HG03095 (cell line): ENCODE measurements at regions not wholly inside any gene's neighbourhood (a gene's known extent, or its start where the extent isn't known, plus 50 kb on each side); places are given as distances from the start of the nearest gene placed in this dataset.
A peak's percentile ranks its signal among the peaks of the same experiment; 100 is the strongest.
"Not testable (repeated sequence)": the region's sequence is repeated elsewhere in the genome, so short reads cannot be mapped to it uniquely, and the experiment has no call there.

ENCODE experiments used
- ATAC-seq: cut with Tn5 transposase; IDR thresholded peaks from one replicate; pipeline ENCODE4 v1.9.1; 2021; ENCODE audit warnings: moderate library complexity; ENCODE audit not compliant: unreplicated experiment

DNA sequence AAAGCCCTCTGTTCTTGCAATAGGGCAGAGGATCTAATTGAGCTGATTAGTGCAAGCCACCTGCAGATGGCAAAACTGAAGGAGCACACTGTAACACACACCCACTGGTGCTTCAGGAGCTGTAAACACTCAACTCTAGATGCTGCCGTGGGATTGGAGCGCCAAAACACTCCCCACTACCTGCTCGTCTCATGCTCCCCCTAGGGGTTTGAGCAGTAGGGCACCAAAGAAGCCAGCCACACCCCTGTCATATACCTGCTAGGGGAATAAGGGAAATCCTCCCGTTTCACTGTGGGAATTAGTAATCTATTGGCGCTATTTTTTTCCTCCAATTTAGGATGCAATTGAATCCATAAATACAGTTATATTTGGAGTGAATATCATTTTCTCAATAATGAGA lies 360.2 kb downstream of the GLUD2 start:
- no peak for ATAC-seq

DNA sequence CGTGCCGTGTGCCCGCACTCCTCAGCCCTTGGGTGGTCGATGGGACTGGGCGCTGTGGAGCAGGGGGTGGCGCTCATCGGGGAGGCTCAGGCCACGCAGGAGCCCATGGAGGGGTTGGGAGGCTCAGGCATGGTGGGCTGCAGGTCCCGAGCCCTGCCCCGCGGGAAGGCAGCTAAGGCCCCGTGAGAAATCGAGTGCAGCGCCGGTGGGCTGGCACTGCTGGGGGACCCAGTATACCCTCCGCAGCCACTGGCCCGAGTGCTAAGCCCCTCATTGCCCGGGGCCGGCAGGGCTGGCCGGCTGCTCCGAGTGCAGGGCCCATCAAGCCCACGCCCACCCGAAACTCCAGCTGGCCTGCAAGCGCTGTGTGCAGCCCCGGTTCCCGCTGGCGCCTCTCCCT lies 384.1 kb downstream of the GLUD2 start:
- not testable (repeated sequence) for ATAC-seq

DNA sequence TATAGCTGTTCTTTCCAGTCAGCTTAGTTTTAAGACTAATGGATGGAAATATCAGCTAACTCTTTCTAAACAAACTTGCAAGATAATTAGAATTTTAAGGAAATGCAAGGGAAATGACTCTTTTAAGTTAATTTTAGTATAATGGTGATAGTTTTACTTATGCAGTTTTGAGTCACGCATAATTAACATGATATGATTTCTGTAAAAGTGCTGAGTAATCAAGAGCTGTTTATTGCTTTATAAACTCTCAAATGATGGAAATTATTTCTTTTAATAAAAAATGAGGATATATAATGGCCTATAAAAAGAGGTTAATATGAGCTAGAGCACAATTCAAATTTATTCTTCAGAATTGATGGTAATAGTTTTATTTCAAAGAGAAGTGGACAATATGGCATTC lies 385.9 kb downstream of the GLUD2 start:
- ATAC-seq, result no peak

DNA sequence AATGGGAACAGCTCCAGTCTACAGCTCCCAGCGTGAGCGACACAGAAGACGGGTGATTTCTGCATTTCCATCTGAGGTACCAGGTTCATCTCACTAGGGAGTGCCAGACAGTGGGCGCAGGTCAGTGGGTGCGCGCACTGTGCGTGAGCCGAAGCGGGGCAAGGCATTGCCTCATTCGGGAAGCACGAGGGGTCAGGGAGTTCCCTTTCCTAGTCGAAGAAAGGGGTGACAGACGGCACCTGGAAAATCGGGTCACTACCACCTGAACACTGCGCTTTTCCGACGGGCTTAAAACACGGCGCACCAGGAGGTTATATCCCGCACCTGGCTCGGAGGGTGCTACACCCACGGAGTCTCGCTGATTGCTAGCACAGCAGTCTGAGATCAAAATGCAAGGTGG lies 390.3 kb downstream of the GLUD2 start:
- ATAC-seq, result not testable (repeated sequence)

DNA sequence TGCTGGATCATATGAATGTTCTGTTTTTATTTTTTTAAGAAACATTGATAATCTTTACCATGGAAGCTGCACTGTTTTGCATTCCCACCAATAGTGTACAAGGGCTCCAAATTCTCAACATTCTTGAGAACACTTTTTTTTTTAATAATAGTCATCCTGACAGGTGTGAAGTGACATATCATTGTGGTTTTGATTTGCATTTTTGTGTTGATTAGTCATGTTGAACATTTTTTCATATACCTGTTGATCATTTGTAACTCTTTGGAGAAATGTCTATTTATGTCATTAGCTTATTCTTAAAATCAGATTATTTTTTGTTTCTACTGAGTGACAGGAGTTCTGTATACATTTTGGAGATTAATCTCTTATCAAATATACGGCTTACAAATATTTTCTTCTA lies 408.5 kb downstream of the GLUD2 start:
- ATAC-seq, result peak; percentile 50

DNA sequence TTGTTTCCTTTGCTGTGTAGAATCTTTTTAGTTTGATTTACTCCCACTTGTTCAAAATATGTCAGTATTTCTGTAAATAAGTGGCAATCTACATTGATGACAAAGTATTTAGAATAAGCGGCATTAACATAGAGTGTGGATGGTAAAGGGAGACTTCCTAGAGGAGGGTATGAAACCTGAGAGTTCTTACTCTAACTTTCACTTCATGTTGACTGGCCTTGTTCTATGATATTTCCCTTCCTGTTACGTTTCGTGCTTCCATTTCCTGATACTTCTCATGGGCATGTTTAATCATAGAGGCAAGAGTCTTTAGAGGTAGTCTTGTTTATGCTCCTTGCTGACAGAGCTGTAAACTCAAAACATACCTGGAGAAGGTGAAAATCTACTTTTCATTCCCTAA lies 408.9 kb downstream of the GLUD2 start:
- peak; percentile 93 for ATAC-seq

DNA sequence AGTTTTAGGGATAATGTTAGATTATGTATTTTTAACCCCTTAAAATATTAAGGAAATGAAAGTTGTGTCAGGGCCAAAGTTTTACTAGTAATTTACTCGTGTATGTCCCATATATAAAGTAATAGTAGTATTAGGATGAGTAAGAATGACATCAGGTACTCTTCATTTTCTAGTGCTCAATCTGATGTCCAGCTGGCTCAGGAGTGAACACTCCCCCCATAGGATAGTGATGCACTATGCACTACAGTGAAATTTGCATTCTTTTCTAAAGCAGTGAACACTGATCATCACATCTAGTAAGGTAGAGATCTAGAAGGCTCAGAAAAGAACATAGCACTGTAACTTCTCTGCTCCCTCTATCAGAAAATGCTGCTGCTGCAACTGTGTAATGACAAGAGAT lies 409.7 kb downstream of the GLUD2 start:
- ATAC-seq, result no peak

DNA sequence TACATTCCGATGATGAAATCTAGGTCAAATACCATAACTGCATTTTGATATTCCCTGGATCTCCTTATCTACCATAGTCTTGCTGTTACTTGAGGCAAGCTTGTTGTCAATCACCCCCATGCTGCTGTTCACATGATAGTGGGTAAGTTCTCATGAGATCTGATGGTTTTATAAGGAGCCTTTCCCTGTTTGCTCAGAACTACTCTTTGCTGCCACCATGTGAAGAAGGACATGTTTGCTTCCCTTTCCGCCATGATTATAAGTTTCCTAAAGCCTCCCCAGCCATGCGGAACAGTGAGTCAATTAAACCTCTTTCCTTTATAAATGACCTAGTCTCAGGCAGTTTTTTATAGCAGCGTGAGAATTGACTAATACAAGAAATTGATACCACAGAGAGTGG lies 432.0 kb downstream of the GLUD2 start:
- no peak for ATAC-seq

DNA sequence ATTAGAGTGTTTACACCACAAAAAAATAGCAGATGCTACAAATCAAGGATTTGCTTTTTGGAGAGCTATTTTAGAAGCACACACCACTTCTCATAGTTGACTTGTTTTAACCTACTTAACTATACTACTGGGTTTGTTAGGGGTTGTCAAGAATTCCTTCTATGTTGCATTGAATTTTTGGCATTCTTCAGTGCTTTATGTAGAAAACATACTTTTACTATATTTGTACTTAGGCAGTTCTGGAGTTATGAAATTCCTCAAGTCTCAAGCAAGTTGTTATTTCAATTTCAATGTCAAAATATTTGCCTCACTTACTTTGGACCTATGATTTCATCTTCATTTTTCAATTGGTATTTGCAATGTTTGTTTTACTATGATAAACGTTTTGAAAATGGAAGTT lies 449.6 kb downstream of the GLUD2 start:
- no peak for ATAC-seq

DNA sequence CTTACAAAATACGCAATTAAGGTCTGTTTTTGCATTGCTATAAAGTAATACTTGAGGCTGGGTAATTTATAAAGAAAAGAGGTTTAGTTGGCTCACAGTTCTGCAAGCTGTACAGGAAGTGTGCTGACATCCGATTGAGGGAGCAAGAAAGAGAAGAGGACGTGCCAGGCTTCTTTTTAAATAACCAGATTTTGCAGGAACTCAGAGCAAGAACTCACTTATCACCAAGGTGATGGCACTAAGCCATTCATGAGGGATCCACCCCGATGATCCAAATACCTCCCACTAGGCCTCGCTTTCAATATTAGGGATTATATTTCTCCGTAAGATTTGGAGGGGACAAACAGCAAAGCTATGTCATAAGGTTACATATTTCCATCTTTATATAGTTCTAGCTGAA lies 456.7 kb downstream of the GLUD2 start:
- ATAC-seq, result no peak

DNA sequence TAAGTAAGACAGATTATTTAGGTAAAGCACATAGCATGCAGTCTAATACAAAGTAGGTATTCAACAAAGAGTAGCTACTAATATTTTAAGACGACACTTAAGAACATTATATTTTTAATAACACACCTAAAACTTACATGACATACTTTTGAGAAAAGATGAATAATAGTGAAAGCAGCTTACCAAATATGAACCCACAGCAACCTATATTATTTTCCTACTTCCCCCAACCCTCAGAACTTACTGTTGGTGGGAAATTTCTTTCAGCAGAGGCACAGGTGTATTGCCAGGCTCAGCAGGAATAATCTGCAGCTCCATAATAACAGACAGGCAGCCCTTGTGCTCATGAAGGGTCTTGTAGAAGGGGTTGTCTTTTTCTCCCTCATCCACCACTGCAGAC lies 498.9 kb downstream of the GLUD2 start:
- no peak for ATAC-seq

DNA sequence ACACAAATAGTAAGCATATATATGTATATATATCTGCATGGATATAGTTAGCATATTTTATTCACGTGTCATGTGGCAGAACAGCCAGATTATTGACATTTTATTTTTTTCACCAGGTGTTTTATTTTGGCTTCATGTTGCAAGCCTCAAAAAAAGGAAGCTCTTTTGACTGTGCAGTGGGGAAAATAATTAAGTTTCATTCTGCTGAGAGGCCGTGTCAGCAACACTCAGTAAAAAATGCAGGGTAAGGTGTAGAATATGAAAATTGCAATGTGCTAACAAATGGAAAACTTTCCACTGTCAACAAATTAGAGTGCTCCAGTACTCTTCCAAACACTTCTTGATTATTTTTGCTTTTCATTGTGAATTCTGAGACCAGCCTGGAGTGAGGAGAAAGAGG lies 511.5 kb downstream of the GLUD2 start:
- ATAC-seq, result no peak

DNA sequence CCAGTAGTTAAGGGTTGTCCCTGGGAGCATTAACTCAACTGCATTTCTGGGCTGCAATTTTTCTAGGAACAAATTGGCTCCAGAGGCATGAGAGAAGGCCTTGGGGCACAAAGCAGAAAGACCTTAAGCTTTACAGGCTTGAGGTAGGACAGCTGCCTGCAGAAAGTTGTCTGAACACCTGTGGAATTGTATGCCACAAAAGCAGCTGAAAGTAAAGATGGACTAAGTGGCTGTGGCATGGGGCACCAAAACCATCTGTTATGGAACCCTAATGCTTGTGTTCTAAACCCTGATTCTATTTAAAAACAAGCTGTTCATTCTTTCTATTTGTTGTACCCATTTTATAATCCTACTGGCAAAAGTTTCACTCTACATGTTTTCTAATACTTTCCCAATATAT lies 515.2 kb downstream of the GLUD2 start:
- ATAC-seq, result no peak

DNA sequence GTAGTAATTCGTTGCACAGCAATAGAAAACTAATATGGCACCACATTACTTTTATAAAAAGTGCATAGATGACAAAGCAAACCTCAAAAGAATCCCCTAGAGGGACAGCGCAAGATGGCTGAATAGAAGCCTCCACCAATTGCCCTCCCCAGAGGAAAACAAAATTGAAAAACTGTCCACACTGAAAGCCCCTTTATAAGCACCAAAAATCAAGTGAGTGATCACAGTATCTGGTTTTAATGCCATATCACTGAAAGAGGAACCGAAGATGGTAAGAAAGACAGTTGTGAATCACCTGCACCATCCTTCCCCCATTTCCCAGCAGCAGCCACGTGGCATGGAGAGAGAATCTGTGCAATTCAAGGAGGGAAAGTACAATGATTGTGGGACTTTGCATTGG lies 522.2 kb downstream of the GLUD2 start:
- peak; percentile 74 for ATAC-seq

DNA sequence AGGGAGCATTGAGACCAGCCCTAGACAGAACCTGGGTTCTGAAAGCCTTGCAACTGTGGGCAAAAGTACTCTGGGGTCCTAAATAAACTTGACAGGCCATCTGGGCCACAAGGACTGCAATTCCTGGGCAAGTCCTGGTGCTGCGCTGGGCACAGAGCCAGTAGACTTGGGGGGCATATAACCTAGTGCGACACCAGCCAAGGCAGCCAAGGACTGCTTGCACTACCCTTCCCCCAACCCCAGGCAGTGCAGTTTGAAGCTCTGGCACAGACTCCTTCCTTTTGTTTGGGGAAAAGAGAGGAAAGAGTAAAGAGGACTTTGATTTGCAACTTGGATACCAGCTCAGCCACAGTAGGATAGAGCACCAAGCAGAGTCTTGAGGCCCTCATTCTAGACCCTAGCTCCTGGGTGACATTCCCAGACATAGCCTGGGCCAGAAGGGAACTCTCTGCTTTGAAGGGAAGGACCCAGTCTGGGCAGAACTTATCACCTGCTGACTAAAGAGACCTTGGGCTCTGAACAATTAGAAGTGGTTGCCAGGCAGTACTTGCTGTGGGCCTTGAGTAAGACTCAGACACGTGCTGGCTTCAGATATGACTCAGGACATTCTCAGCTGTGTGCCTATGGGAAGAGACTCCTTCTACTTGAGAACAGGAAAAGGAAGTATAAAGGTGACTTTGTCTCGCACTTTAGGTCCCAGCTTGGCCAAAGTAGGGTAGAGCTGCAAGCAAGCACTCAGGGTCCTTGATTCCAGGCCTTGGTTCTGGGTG lies 522.8 kb downstream of the GLUD2 start:
- ATAC-seq, result no peak

DNA sequence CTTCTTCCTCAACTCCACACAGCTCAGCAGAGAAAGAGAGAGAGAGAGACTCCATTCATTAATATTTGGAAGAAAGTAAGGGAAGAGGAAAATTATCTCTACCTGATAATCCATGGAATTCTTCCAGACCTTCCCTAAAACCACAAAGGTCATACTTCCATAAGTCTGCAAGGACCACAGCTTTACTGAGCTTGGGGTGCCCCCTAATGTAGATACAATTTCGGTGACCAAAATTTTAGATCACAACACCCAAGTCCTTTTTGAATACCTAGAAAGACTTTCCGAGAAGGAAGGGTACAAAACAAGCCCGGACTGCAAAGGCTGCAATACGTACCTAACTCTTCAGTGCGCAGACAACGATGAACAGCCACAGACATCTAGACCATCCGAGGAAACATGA lies 523.9 kb downstream of the GLUD2 start:
- no peak for ATAC-seq

DNA sequence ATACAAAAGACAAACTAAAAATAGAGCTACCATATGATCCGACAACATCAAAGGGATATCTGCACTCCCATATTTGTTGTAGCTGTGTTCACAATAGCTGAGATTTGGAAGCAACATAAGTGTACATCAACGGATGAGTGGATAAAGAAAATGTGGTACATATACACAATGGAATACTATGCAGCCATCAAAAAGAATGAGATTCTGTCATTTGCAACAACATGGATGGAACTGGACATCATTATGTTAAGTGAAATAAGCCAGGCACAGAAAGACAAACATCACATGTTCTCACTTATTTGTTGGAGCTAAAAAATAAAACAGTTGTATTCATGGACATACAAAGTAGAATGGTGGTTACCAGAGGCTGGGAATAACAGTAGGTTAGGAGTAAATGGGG lies 527.0 kb downstream of the GLUD2 start:
- ATAC-seq, result not testable (repeated sequence)

DNA sequence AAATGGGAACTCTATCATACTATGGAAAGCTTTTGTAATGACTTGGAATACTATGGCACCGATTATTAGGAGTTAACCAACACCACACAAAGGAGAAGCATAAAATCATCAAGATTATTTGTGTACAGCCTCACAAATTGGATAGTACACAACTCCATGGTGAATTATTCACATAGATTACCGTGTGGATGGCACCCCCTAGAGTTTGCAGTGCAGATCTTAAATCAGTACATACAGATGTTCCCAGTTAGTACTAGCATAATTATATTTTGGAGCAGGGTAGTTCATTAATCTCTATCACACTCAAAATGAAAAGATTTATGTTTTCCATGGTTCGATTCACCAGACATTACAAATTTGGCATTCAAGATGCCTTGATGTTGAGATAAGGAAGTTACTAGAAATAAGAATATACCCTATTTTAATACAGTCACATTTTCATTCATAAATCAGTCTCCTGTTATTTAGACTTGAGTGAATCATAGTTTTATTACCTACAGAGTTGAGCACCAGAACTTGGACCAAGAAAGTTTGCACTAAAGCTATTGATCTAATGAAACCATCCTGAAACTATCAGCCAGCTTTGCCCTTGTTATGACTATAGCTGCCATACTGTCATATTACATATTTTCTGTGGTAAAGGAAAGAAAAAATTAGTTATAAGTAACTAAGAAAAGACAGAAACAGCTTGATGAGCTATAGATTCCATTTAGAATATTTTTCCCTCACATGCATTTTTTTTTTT lies 531.8 kb downstream of the GLUD2 start:
- ATAC-seq, result peak; percentile 68

DNA sequence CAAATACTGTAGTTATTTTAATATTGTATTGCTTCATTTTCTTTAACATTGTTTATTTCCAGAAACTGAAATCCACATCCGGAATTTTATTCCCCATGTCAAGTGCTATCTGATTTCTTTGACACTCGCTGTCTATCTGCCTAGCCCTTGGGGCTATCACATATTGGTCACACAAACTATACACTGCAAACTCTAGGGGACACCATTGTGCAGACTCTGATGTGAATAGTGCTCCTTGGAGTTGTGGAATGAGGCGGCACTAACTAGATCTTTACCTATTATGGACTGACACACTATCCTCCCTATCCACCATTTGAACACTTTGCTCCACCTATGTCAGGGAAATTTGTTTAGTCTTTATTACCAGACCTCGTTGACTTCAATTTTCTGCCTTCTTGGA lies 534.5 kb downstream of the GLUD2 start:
- ATAC-seq, result no peak

DNA sequence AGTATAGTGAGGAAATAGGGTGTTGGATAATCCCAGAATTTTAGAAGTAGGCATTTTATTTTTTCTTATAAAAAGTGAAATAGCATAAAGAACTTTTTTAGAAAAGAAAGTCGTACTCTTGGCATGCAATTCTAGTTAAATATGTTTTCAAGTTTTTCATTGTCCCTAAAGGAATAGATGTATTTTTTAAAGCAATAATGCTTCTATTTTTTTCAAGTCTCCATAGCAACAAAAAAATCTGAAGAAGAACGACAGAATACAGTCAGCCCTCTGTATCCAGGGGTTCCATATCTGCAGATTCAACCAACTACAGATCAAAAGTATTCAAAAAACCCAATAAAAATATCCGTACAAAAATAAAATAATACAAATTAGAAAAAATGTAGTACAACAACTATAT lies 538.2 kb downstream of the GLUD2 start:
- ATAC-seq, result no peak

DNA sequence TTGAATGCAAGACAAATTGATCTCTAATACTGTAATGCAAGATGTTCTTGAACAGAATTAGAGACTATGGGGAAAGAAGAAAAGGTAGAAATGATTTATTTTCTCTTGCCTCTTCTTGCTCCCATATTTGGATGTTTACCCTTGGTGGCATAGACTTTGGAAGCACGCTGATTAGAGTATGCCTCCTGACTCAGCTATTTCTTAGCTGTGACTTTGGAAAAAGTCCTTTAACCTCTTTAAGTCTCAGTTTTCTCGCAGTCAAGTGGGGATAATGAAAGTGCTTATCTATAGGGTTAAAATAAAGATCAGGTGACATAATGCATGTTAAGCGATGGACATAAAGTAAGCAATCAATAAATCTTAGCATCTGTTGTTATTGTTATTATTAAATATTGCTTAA lies 545.5 kb downstream of the GLUD2 start:
- ATAC-seq, result no peak

DNA sequence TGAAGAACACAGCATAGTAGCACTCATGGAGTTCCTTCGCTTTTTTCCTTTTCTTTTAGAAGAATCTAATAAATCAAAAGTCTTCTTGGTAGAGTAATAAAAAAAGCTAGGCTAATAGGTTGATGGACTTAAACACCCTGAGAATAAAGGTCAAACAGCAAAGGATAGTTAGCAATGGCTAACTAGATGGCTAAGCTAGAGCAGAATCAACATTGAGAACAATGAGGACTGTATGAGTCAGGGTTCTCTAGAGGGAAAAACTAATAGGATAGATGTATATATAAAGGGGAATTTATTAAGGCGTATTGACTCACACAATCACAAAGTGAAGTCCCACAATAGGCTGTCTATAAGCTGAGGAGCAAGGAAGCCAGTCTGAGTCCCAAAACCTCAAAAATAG lies 550.9 kb downstream of the GLUD2 start:
- ATAC-seq, result no peak

DNA sequence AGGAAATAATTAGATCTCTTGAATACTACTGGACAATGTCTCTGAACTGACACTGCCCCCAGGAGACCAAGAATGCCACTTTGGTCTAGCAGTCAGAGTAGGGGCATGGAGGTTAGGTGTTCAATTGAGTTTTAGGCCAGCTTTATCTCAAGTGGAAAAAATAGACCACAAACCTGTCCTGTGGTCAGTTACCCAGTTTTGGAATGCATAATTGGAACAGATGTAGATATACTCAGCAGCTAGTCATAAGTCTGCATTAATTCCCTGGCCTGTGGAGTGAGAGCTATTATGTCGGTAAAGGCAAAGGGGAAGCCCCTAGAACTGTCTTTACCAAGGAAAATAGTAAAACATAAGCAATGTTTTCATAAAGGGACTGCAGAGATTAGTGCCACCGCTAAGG lies 587.7 kb downstream of the GLUD2 start:
- no peak for ATAC-seq
